H1 (cell line): ENCODE measurements at regions not wholly inside any gene's neighbourhood (a gene's known extent, or its start where the extent isn't known, plus 50 kb on each side); places are given as distances from the start of the nearest gene placed in this dataset.

Experiments
- CTCF ChIA-PET: fragments of 300-600 bp; sonication (Branson Sonifier 250); formaldehyde crosslinking; loops from one replicate; lab custom pipeline; 2021; ENCODE audit not compliant: partially characterized antibody; lab: Charles Lee
- POLR2A ChIA-PET: fragments of 300-600 bp; sonication (Branson Sonifier 250); formaldehyde crosslinking; loops from one replicate; lab custom pipeline; 2021; ENCODE audit warnings: inconsistent platforms; ENCODE audit not compliant: partially characterized antibody; lab: Charles Lee
- DNase-seq, 2 experiments: peaks; one replicate each; pipeline versions ENCODE4 v3.0.0 to v3.0.0-alpha.2; 2010 to 2022; ENCODE audit warnings: low spot score in 2 of 2, low read depth in 1 of 2, mixed read lengths in 1 of 2
- FAIRE-seq: peaks from 2 replicates; lab custom pipeline; 2011; peaks lifted over from hg19 to GRCh38; lab: Jason Lieb, UNC
- H2AFZ ChIP-seq: 2 replicates; pipeline ENCODE4 v1.8.1; 2012; ENCODE audit warnings: low read length, inconsistent platforms
- H2AK5ac ChIP-seq: 2 replicates; pipeline ENCODE4 v1.6.1; 2013; ENCODE audit warnings: low read depth, low read length
- H2BK120ac ChIP-seq: replicated peaks from 2 replicates; pipeline ENCODE3; 2013; ENCODE audit warnings: low read depth, low read length, inconsistent platforms
- H2BK12ac ChIP-seq: 2 replicates; pipeline ENCODE4 v1.6.1; 2013; ENCODE audit warnings: low read depth, low read length
- H2BK15ac ChIP-seq: 2 replicates; pipeline ENCODE4 v1.6.1; 2013; ENCODE audit warnings: low read length
- H2BK20ac ChIP-seq: 2 replicates; pipeline ENCODE4 v1.6.1; 2013; ENCODE audit warnings: low read length
- H2BK5ac ChIP-seq: 2 replicates; pipeline ENCODE4 v1.6.1; 2013; ENCODE audit warnings: low read depth, low read length
- H3K14ac ChIP-seq: 2 replicates; pipeline ENCODE4 v1.6.1; 2013; ENCODE audit warnings: inconsistent platforms; ENCODE audit not compliant: insufficient read length
- H3K18ac ChIP-seq: 2 replicates; pipeline ENCODE4 v1.6.1; 2013; ENCODE audit warnings: low read length; ENCODE audit errors: extremely low read depth
- H3K23ac ChIP-seq: 2 replicates; pipeline ENCODE4 v1.6.1; 2013; ENCODE audit warnings: inconsistent platforms; ENCODE audit not compliant: insufficient read length
- H3K23me2 ChIP-seq: 2 replicates; pipeline ENCODE4 v1.6.1; 2013; ENCODE audit warnings: low read depth, low read length
- H3K27ac ChIP-seq: 2 replicates; pipeline ENCODE4 v1.6.1; 2011; ENCODE audit warnings: low read depth, low read length, inconsistent platforms
- H3K27me3 ChIP-seq, 4 experiments: replicated peaks in 1 of 4; 1 replicate in 1 of 4; 2 replicates in 3 of 4; pipeline versions ENCODE4 v1.6.1 to v1.8.1; 2011 to 2013; ENCODE audit warnings: low read length in 3 of 4, mild to moderate bottlenecking in 3 of 4, inconsistent platforms in 2 of 4, mixed read lengths in 2 of 4, moderate library complexity in 1 of 4; ENCODE audit not compliant: control insufficient read depth in 3 of 4, insufficient read depth in 3 of 4; ENCODE audit errors: extremely low read depth in 1 of 4
- H3K36me3 ChIP-seq, 4 experiments: 2 replicates each; pipeline versions ENCODE4 v1.6.1 to v1.8.1; 2011 to 2013; ENCODE audit warnings: mild to moderate bottlenecking in 4 of 4, low read length in 3 of 4, moderate library complexity in 2 of 4, control low read depth in 1 of 4, inconsistent platforms in 1 of 4; ENCODE audit not compliant: insufficient read depth in 4 of 4, control insufficient read depth in 2 of 4
- H3K4ac ChIP-seq: replicated peaks from 2 replicates; pipeline ENCODE3; 2013; ENCODE audit warnings: low read length, low read depth, mixed read lengths, inconsistent platforms; ENCODE audit not compliant: insufficient read length
- H3K4me1 ChIP-seq, 4 experiments: replicated peaks in 1 of 4; 1 replicate in 1 of 4; 2 replicates in 3 of 4; pipeline versions ENCODE4 v1.6.1 to v1.8.1; 2011 to 2013; ENCODE audit warnings: low read length in 3 of 4, inconsistent platforms in 2 of 4, mixed read lengths in 1 of 4; ENCODE audit not compliant: insufficient read depth in 4 of 4, control insufficient read depth in 3 of 4
- H3K4me2 ChIP-seq, 2 experiments: 2 replicates each; pipeline versions ENCODE4 v1.6.1 to v1.8.1; 2011 to 2013; ENCODE audit warnings: low read depth in 2 of 2, low read length in 2 of 2, control low read depth in 1 of 2, inconsistent platforms in 1 of 2, mild to moderate bottlenecking in 1 of 2; ENCODE audit not compliant: insufficient read depth in 1 of 2
- H3K4me3 ChIP-seq, 4 experiments: fragments of 200-600, 300-600 bp in 1 of 4; sonication (generic), shearing (Covaris generic), sonication (Bioruptor Twin) in 1 of 4; 2 replicates each; pipeline versions ENCODE4 v1.5.1 to v1.8.1; 2011 to 2016; ENCODE audit warnings: low read length in 4 of 4, low read depth in 3 of 4, control low read depth in 2 of 4, inconsistent platforms in 2 of 4, mild to moderate bottlenecking in 2 of 4, mixed read lengths in 1 of 4, moderate library complexity in 1 of 4; ENCODE audit not compliant: insufficient read depth in 2 of 4; ENCODE audit errors: extremely low read depth in 1 of 4
- H3K56ac ChIP-seq: replicated peaks from 2 replicates; pipeline ENCODE3; 2013; ENCODE audit warnings: low read depth, mild to moderate bottlenecking, mixed read lengths, low read length, inconsistent platforms; ENCODE audit not compliant: insufficient read length
- H3K79me1 ChIP-seq: 2 replicates; pipeline ENCODE4 v1.6.1; 2013; ENCODE audit warnings: low read depth, low read length, control low read depth
- H3K79me2 ChIP-seq, 2 experiments: 2 replicates each; pipeline versions ENCODE4 v1.6.1 to v1.8.1; 2012 to 2013; ENCODE audit warnings: low read length in 2 of 2, mild to moderate bottlenecking in 2 of 2, inconsistent platforms in 1 of 2; ENCODE audit not compliant: insufficient read depth in 2 of 2, control insufficient read depth in 1 of 2
- H3K9ac ChIP-seq, 4 experiments: replicated peaks in 1 of 4; 1 replicate in 1 of 4; 2 replicates in 3 of 4; pipeline versions ENCODE4 v1.6.1 to v1.8.1; 2011 to 2013; ENCODE audit warnings: low read depth in 3 of 4, low read length in 3 of 4, control low read depth in 2 of 4, mild to moderate bottlenecking in 2 of 4, moderate library complexity in 2 of 4, inconsistent platforms in 1 of 4; ENCODE audit errors: extremely low read depth in 1 of 4
- H3K9me3 ChIP-seq, 2 experiments: 2 replicates each; pipeline versions ENCODE4 v1.6.1 to v1.8.1; 2012 to 2013; ENCODE audit warnings: mild to moderate bottlenecking in 2 of 2, moderate library complexity in 2 of 2, control low read depth in 1 of 2, inconsistent platforms in 1 of 2, low read depth in 1 of 2, low read length in 1 of 2, mixed read lengths in 1 of 2; ENCODE audit not compliant: insufficient read depth in 2 of 2
- H4K20me1 ChIP-seq, 2 experiments: replicated peaks in 1 of 2; 2 replicates each; pipeline versions ENCODE3 to v1.8.1; 2011 to 2013; ENCODE audit warnings: inconsistent platforms in 2 of 2, low read length in 2 of 2, mild to moderate bottlenecking in 1 of 2; ENCODE audit not compliant: insufficient read depth in 2 of 2, control insufficient read depth in 1 of 2
- H4K5ac ChIP-seq: 2 replicates; pipeline ENCODE4 v1.6.1; 2013; ENCODE audit warnings: low read length, low read depth, mixed read lengths, inconsistent platforms; ENCODE audit not compliant: insufficient read length
- H4K8ac ChIP-seq: 2 replicates; pipeline ENCODE4 v1.8.0; 2013; ENCODE audit warnings: mild to moderate bottlenecking, moderate library complexity, low read length, inconsistent platforms; ENCODE audit not compliant: insufficient read depth; ENCODE audit errors: extremely low read depth
- H4K91ac ChIP-seq: replicated peaks from 2 replicates; pipeline ENCODE3; 2013; ENCODE audit warnings: low read length, mixed read lengths, inconsistent platforms; ENCODE audit not compliant: insufficient read length
- BRCA1 ChIP-seq: IDR thresholded peaks from 2 replicates; pipeline ENCODE4 v1.6.1; 2012; ENCODE audit warnings: low read depth, low read length, improper control_type of control experiment
- FOSL1 ChIP-seq: IDR thresholded peaks from 2 replicates; pipeline ENCODE4 v1.6.1; 2011; ENCODE audit warnings: mild to moderate bottlenecking, low read depth, low read length, moderate library complexity; ENCODE audit not compliant: insufficient read depth
- HDAC6 ChIP-seq: IDR thresholded peaks from one replicate; pipeline ENCODE4 v1.7.1; 2012; ENCODE audit warnings: low read depth, mild to moderate bottlenecking, inconsistent platforms, low read length, moderate library complexity
- NANOG ChIP-seq: IDR thresholded peaks from 2 replicates; pipeline ENCODE4 v1.6.1; 2011; ENCODE audit warnings: low read length, low read depth, mild to moderate bottlenecking, inconsistent platforms; ENCODE audit not compliant: insufficient read depth, poor library complexity, severe bottlenecking
- RXRA ChIP-seq: IDR thresholded peaks from 2 replicates; pipeline ENCODE4 v1.6.1; 2011; ENCODE audit warnings: low read depth, mild to moderate bottlenecking, low read length, moderate library complexity; ENCODE audit not compliant: insufficient read depth
- SP1 ChIP-seq: IDR thresholded peaks from 2 replicates; pipeline ENCODE4 v1.6.1; 2011; ENCODE audit warnings: low read depth, low read length
- TBP ChIP-seq: IDR thresholded peaks from 2 replicates; pipeline ENCODE4 v1.6.1; 2011; ENCODE audit warnings: low read depth, low read length, improper control_type of control experiment
- WGBS, 2 experiments: shearing (Covaris generic) in 1 of 2; methylation state at CpG; one replicate each; pipeline versions ENCODE4 v1.1.6 to v1.1.7; 2013 to 2015; ENCODE audit warnings: low lambda C conversion rate in 2 of 2, mixed read lengths in 2 of 2, inconsistent platforms in 1 of 2, low coverage in 1 of 2, missing lambda C conversion rate in 1 of 2; ENCODE audit not compliant: insufficient replicate concordance in 2 of 2, insufficient coverage in 1 of 2, insufficient read length in 1 of 2; ENCODE audit errors: extremely low coverage in 1 of 2, missing lambda C conversion rate in 1 of 2; 5-methylcytosine and 5-hydroxymethylcytosine counted together

GRCh38 chr7:3179456-3179855, 121.6 kb upstream of the SDK1 start:
- H4K91ac ChIP-seq, result no peak overlapping the region
- H2BK12ac ChIP-seq, result 0 out of 2 replicates have a peak overlapping the region, but pooled peaks have one; percentile 53
- TF ChIP-seq SP1 (no peak), TBP (no peak), HDAC6 (no peak), BRCA1 (no peak), FOSL1 (no peak), RXRA (no peak), NANOG (no peak)
- no peak overlapping the region for H3K56ac ChIP-seq
- peak overlapping the region; percentile 52; the same call in 1 of the 2 replicates for H3K18ac ChIP-seq
- H3K4me3 ChIP-seq, result no peak overlapping the region
- no peaks in the 10 kb centered on the region; a peak in 1 of 7 replicates for H3K27me3 ChIP-seq
- H3K23me2 ChIP-seq, result no peaks in the 10 kb centered on the region
- H3K9me3 ChIP-seq, result no peaks in the 10 kb centered on the region
- CTCF ChIA-PET, result interaction anchor here (1.9 to 2.3 kb wide), 2 partner anchors 11 to 24 kb away, joined by 5 to 7 read pairs; no protein-coding TSS in a partner anchor
- POLR2A ChIA-PET, result interaction anchor here (1.2 kb wide), 1 partner anchor 19 kb away, joined by 3 read pairs; no protein-coding TSS in a partner anchor
- no peak overlapping the region for H3K4me2 ChIP-seq
- H4K20me1 ChIP-seq, result no peaks in the 10 kb centered on the region
- no peak overlapping the region for H3K9ac ChIP-seq
- H2BK120ac ChIP-seq, result no peak overlapping the region
- H4K5ac ChIP-seq, result no peak overlapping the region
- no peaks in the 10 kb centered on the region for H3K79me1 ChIP-seq
- 0 out of 2 replicates have a peak overlapping the region, but pooled peaks have one; percentile 25 for H2BK20ac ChIP-seq
- no peaks in the 10 kb centered on the region for H3K36me3 ChIP-seq
- no peak overlapping the region for H3K23ac ChIP-seq
- H3K4me1 ChIP-seq, result peaks cover 0 to 9% (median 4%) of the 10 kb centered on the region in 4 experiments; a peak in 4 of 7 replicates
- H3K14ac ChIP-seq, result no peak overlapping the region
- no peak overlapping the region for H2BK15ac ChIP-seq
- no peak overlapping the region for H3K4ac ChIP-seq
- DNase-seq (no peak), FAIRE-seq (no peak)
- WGBS, 2 experiments, result 94% methylated on average over 8 of the region's 8 CpGs; no CpG with 5 or more reads in 1 of the 2 experiments
- no peaks in the 10 kb centered on the region for H3K79me2 ChIP-seq
- no peak overlapping the region; the same call in 1 of the 2 replicates for H2BK5ac ChIP-seq
- no peak overlapping the region for H2AFZ ChIP-seq
- H3K27ac ChIP-seq, result no peak overlapping the region
- no peak overlapping the region for H2AK5ac ChIP-seq
- H4K8ac ChIP-seq, result no peak overlapping the region
